ENCODE measurements at regions not wholly inside any gene's neighbourhood (a gene's known extent, or its start where the extent isn't known, plus 50 kb on each side); places are given as distances from the start of the nearest gene placed in this dataset.

GRCh38 chr7:85471740-85472139 is 284.9 kb upstream of the SEMA3D start:
- Histone ChIP-seq H3K4me1 (ENCODE audit: control insufficient read depth in 1 of 2, insufficient read depth in 2 of 2, low read length in 2 of 2) (no peaks in the 10 kb centered on the region), H3K36me3 (ENCODE audit: control insufficient read depth in 1 of 2, insufficient read depth in 2 of 2, low read length in 2 of 2) (no peaks in the 10 kb centered on the region), H3K4me3 (replicated peaks in 1 of 2; ENCODE audit: low read depth in 1 of 2, low read length in 2 of 2) (no peak overlapping the region), H4K20me1 (ENCODE audit: insufficient read depth) (no peaks in the 10 kb centered on the region), H3K9ac (ENCODE audit: low read length) (no peak overlapping the region), H3K27ac (ENCODE audit: low read depth, low read length) (no peak overlapping the region), H3K9me3 (ENCODE audit: control insufficient read depth in 1 of 2, insufficient read depth in 1 of 2, low read depth in 1 of 2, low read length in 2 of 2) (no peaks in the 10 kb centered on the region), H3K79me2 (ENCODE audit: insufficient read depth, low read length) (no peaks in the 10 kb centered on the region), H2AFZ (ENCODE audit: low read depth, low read length, poor library complexity, severe bottlenecking) (no peak overlapping the region), H3K4me2 (ENCODE audit: low read length) (no peak overlapping the region), H3K27me3 (ENCODE audit: insufficient read depth, low read length) (no peaks in the 10 kb centered on the region), H3K9me2 (ENCODE audit: insufficient read depth) (no peaks in the 10 kb centered on the region)
- RAD21 ChIA-PET (ENCODE audit: low non-redundant PET in 1 of 2, low total read pairs in 2 of 2, uncharacterized antibody in 2 of 2, unreplicated experiment in 2 of 2), result no interaction called here
- DNase-seq (ENCODE audit: low read depth, low spot score) (no peak), ATAC-seq (no peak)
- CTCF ChIA-PET, result no interaction called here
- intact Hi-C loops (cut with micrococcal nuclease), result no loop called here
- no peak for TF ChIP-seq CEBPB (IDR thresholded peaks at IDR 0.05; ENCODE audit: low read depth)
- TF ChIP-seq ATF3 (IDR thresholded peaks at IDR 0.05), result no peak
- no peak for TF ChIP-seq RAD21 (IDR thresholded peaks at IDR 0.05; ENCODE audit: low read depth)
- no peak for TF ChIP-seq POLR2A (IDR thresholded peaks at IDR 0.05; ENCODE audit: borderline replicate concordance, extremely low read depth, insufficient read depth, insufficient read length)
- no peak for TF ChIP-seq SIN3A (IDR thresholded peaks at IDR 0.05; ENCODE audit: low read depth)
- TF ChIP-seq SP1 (IDR thresholded peaks at IDR 0.05; ENCODE audit: low read depth), result no peak
- no peak for TF ChIP-seq CTCF (IDR thresholded peaks at IDR 0.05 in 2 of 3, conservative IDR thresholded peaks at IDR 0.05 in 1 of 3; ENCODE audit: borderline replicate concordance in 1 of 3, insufficient read depth in 1 of 3, low read depth in 2 of 3, low read length in 2 of 3)
- no peak for TF ChIP-seq SRF (IDR thresholded peaks at IDR 0.05; ENCODE audit: low read depth)
- no peak for TF ChIP-seq ZNF274 (IDR thresholded peaks at IDR 0.05; ENCODE audit: low read depth, low read length)
- no peak for TF ChIP-seq MAX (IDR thresholded peaks at IDR 0.05)
- TF ChIP-seq JUND (IDR thresholded peaks at IDR 0.05), result no peak
- TF ChIP-seq YY1 (IDR thresholded peaks at IDR 0.05; ENCODE audit: extremely low read depth, insufficient replicate concordance, low read depth, low read length), result no peak
- no peak for TF ChIP-seq EZH2phosphoT487 (IDR thresholded peaks at IDR 0.05; ENCODE audit: borderline replicate concordance)
- no peak for TF ChIP-seq ZFX (IDR thresholded peaks at IDR 0.05)
- TF ChIP-seq REST (IDR thresholded peaks at IDR 0.05; ENCODE audit: low read depth), result no peak
- TF ChIP-seq EGR1 (IDR thresholded peaks at IDR 0.05; ENCODE audit: low read depth), result no peak
- TF ChIP-seq EZH2 (IDR thresholded peaks at IDR 0.05), result no peak
- BruUV-seq (replicated peaks), result no TSS peak
- POLR2A ChIA-PET, result no interaction called here
